OCI-LY3 (cell line): ENCODE measurements at regions not wholly inside any gene's neighbourhood (a gene's known extent, or its start where the extent isn't known, plus 50 kb on each side); places are given as distances from the start of the nearest gene placed in this dataset.

Experiments used
- H2AFZ ChIP-seq: fragments of 200-600, 300-600 bp; shearing (Covaris generic); 2 replicates; pipeline ENCODE4 v1.6.0; 2014; ENCODE audit warnings: antibody characterized with exemption, low read depth, low read length
- H3K27ac ChIP-seq: fragments of 200-600, 300-600 bp; sonication (generic); 2 replicates; pipeline ENCODE4 v1.5.1; 2014; ENCODE audit warnings: mild to moderate bottlenecking, low read length, moderate library complexity, mixed read lengths
- H3K27me3 ChIP-seq: fragments of 200-600, 300-600 bp; sonication (generic); 2 replicates; pipeline ENCODE4 v1.6.1; 2014; ENCODE audit warnings: low read depth, low read length, mixed read lengths
- H3K36me3 ChIP-seq: fragments of 200-600, 300-600 bp; sonication (generic); replicated peaks from 2 replicates; pipeline ENCODE3; 2014; ENCODE audit warnings: low read depth, low read length, mixed read lengths
- H3K4me1 ChIP-seq: fragments of 300-600, 200-600 bp; sonication (generic); 2 replicates; pipeline ENCODE4 v1.6.1; 2014; ENCODE audit warnings: low read length, mixed read lengths
- H3K4me2 ChIP-seq: fragments of 200-600, 300-600 bp; sonication (generic); 2 replicates; pipeline ENCODE4 v1.6.1; 2014; ENCODE audit warnings: low read length, mixed read lengths
- H3K4me3 ChIP-seq: fragments of 300-600, 200-600 bp; sonication (generic); 2 replicates; pipeline ENCODE4 v1.5.1; 2014; ENCODE audit warnings: antibody characterized with exemption, mild to moderate bottlenecking, low read length, moderate library complexity
- H3K79me2 ChIP-seq: fragments of 300-600, 200-600 bp; shearing (Covaris generic); 2 replicates; pipeline ENCODE4 v1.6.1; 2014; ENCODE audit warnings: mild to moderate bottlenecking, low read length, mixed read lengths
- H3K9ac ChIP-seq: fragments of 300-600, 200-600 bp; shearing (Covaris generic); 2 replicates; pipeline ENCODE4 v1.6.0; 2014; ENCODE audit warnings: mild to moderate bottlenecking, low read length, moderate library complexity
- H3K9me3 ChIP-seq: fragments of 200-600, 300-600 bp; shearing (Covaris generic); 2 replicates; pipeline ENCODE4 v1.6.1; 2014; ENCODE audit warnings: low read length, mixed read lengths; ENCODE audit not compliant: insufficient read depth
- H4K20me1 ChIP-seq: fragments of 200-600, 300-600 bp; sonication (generic); 2 replicates; pipeline ENCODE4 v1.6.1; 2016; ENCODE audit warnings: low read length, mixed read lengths; ENCODE audit not compliant: insufficient read depth
- CTCF ChIP-seq: fragments of 200-600, 300-600 bp; sonication (generic); IDR thresholded peaks from 2 replicates; pipeline ENCODE4 v1.5.1; 2014; ENCODE audit warnings: antibody characterized with exemption, low read length, low read depth
- EZH2phosphoT487 ChIP-seq: fragments of 200-600 bp; shearing (Covaris generic); IDR thresholded peaks from 2 replicates; pipeline ENCODE4 v1.6.1; 2018; ENCODE audit warnings: antibody characterized with exemption, mixed run types, low read depth

- H3K4me1 ChIP-seq, result peaks cover 15% of the 10 kb centered on the region
- H3K4me3 ChIP-seq, result no peak overlapping the region
- H3K27ac ChIP-seq, result no peak overlapping the region
- TF ChIP-seq EZH2phosphoT487, result no peak
- no peak for TF ChIP-seq CTCF
- no peaks in the 10 kb centered on the region; the same call in 1 of the 2 replicates for H3K27me3 ChIP-seq
- no peaks in the 10 kb centered on the region for H3K79me2 ChIP-seq
- H4K20me1 ChIP-seq, result no peaks in the 10 kb centered on the region
- no peaks in the 10 kb centered on the region for H3K9me3 ChIP-seq
- no peak overlapping the region for H3K4me2 ChIP-seq
- no peaks in the 10 kb centered on the region for H3K36me3 ChIP-seq
- no peak overlapping the region for H3K9ac ChIP-seq
- no peak overlapping the region for H2AFZ ChIP-seq
Observed at GRCh38 chr2:6222296-6222695, 530.1 kb downstream of the SOX11 start.

GRCh38 chr2:6224267-6224666 is 532.1 kb downstream of the SOX11 start:
- peak overlapping the region; percentile 26; the same call in 1 of the 2 replicates for H3K4me2 ChIP-seq
- H3K4me1 ChIP-seq, result peaks cover 15% of the 10 kb centered on the region
- H3K27me3 ChIP-seq, result no peaks in the 10 kb centered on the region; the same call in 1 of the 2 replicates
- no peak overlapping the region for H3K27ac ChIP-seq
- no peak overlapping the region for H3K9ac ChIP-seq
- H3K9me3 ChIP-seq, result no peaks in the 10 kb centered on the region
- TF ChIP-seq EZH2phosphoT487, result no peak
- TF ChIP-seq CTCF, result no peak
- H2AFZ ChIP-seq, result no peak overlapping the region
- no peaks in the 10 kb centered on the region for H3K36me3 ChIP-seq
- H3K79me2 ChIP-seq, result no peaks in the 10 kb centered on the region
- H3K4me3 ChIP-seq, result no peak overlapping the region
- no peaks in the 10 kb centered on the region for H4K20me1 ChIP-seq

GRCh38 chr2:6228251-6228650 is 536.1 kb downstream of the SOX11 start:
- H3K4me3 ChIP-seq, result no peak overlapping the region
- H3K36me3 ChIP-seq, result no peaks in the 10 kb centered on the region
- H4K20me1 ChIP-seq, result no peaks in the 10 kb centered on the region
- no peak overlapping the region for H3K9ac ChIP-seq
- H3K27ac ChIP-seq, result no peak overlapping the region
- no peaks in the 10 kb centered on the region for H3K9me3 ChIP-seq
- H3K4me2 ChIP-seq, result no peak overlapping the region
- H2AFZ ChIP-seq, result no peak overlapping the region
- no peaks in the 10 kb centered on the region for H3K79me2 ChIP-seq
- no peaks in the 10 kb centered on the region for H3K27me3 ChIP-seq
- no peak for TF ChIP-seq EZH2phosphoT487
- TF ChIP-seq CTCF, result no peak
- H3K4me1 ChIP-seq, result peaks cover 14% of the 10 kb centered on the region

- Histone ChIP-seq H3K36me3 (no peaks in the 10 kb centered on the region), H3K9ac (no peak overlapping the region), H3K4me1 (peaks cover 9% of the 10 kb centered on the region; the same call in 1 of the 2 replicates), H3K4me3 (no peak overlapping the region), H4K20me1 (no peaks in the 10 kb centered on the region), H3K27ac (no peak overlapping the region), H3K79me2 (no peaks in the 10 kb centered on the region), H2AFZ (no peak overlapping the region), H3K4me2 (no peak overlapping the region), H3K27me3 (no peaks in the 10 kb centered on the region), H3K9me3 (no peaks in the 10 kb centered on the region)
- no peak for TF ChIP-seq CTCF
- no peak for TF ChIP-seq EZH2phosphoT487
Observed at GRCh38 chr2:6231166-6231565, 539.0 kb downstream of the SOX11 start.
